IMR-90 (cell line): ENCODE measurements at regions not wholly inside any gene's neighbourhood (a gene's known extent, or its start where the extent isn't known, plus 50 kb on each side); places are given as distances from the start of the nearest gene placed in this dataset.

ENCODE experiments used
- ATAC-seq: fragments of 200-7000 bp; cut with Tn5 transposase; 2 replicates; pipeline ENCODE4 v1.9.1; 2020; ENCODE audit warnings: low read depth, mild to moderate bottlenecking, moderate library complexity
- BruUV-seq: library from RNA; stranded (reverse); fragments of 400-500 nt; replicated peaks from 2 replicates; lab custom pipeline; 2021; lab: Mats Ljungman, UMichigan
- CTCF ChIA-PET: fragments of 300-600 bp; formaldehyde crosslinking; extraction: SDS; loops from one replicate; lab custom pipeline; 2021; ENCODE audit warnings: antibody characterized with exemption; lab: Yijun Ruan, JAX
- POLR2A ChIA-PET: fragments of 300-600 bp; sonication (Branson Sonifier 250); formaldehyde crosslinking; loops from one replicate; lab custom pipeline; 2022; ENCODE audit warnings: antibody characterized with exemption; ENCODE audit not compliant: unreplicated experiment; lab: Charles Lee
- DNase-seq: peaks from one replicate; pipeline ENCODE4 v3.0.0; 2013
- H2AFZ ChIP-seq: replicated peaks from 2 replicates; pipeline ENCODE3; 2013; ENCODE audit warnings: low read length, mild to moderate bottlenecking; ENCODE audit not compliant: poor library complexity
- H2AK5ac ChIP-seq: 2 replicates; pipeline ENCODE4 v1.6.1; 2013; ENCODE audit warnings: low read depth, low read length, inconsistent platforms
- H2AK9ac ChIP-seq: replicated peaks from 2 replicates; pipeline ENCODE3; 2013; ENCODE audit warnings: mild to moderate bottlenecking, low read depth, low read length, moderate library complexity; ENCODE audit not compliant: poor library complexity
- H2BK120ac ChIP-seq: 2 replicates; pipeline ENCODE4 v1.6.1; 2013; ENCODE audit warnings: low read depth, low read length, inconsistent platforms
- H2BK15ac ChIP-seq: 3 replicates; pipeline ENCODE4 v1.6.1; 2013; ENCODE audit warnings: low read depth, low read length, inconsistent platforms
- H2BK20ac ChIP-seq: 2 replicates; pipeline ENCODE4 v1.6.1; 2013; ENCODE audit warnings: low read depth, mild to moderate bottlenecking, inconsistent platforms, low read length, moderate library complexity
- H2BK5ac ChIP-seq: 2 replicates; pipeline ENCODE4 v1.6.1; 2013; ENCODE audit warnings: mild to moderate bottlenecking, low read depth, low read length, inconsistent platforms; ENCODE audit not compliant: poor library complexity, severe bottlenecking
- H3K14ac ChIP-seq: replicated peaks from 2 replicates; pipeline ENCODE4 v1.6.1; 2013; ENCODE audit warnings: low read depth, low read length, inconsistent platforms
- H3K18ac ChIP-seq: 2 replicates; pipeline ENCODE4 v1.6.1; 2013; ENCODE audit warnings: low read depth, low read length, control low read depth
- H3K23ac ChIP-seq: 2 replicates; pipeline ENCODE4 v1.6.1; 2013; ENCODE audit warnings: low read depth, low read length, inconsistent platforms
- H3K27ac ChIP-seq: 2 replicates; pipeline ENCODE4 v1.5.1; 2013; ENCODE audit warnings: mild to moderate bottlenecking, control low read depth, low read length; ENCODE audit not compliant: insufficient read depth
- H3K27me3 ChIP-seq: 2 replicates; pipeline ENCODE4 v1.6.1; 2013; ENCODE audit warnings: low read length; ENCODE audit not compliant: control insufficient read depth, insufficient read depth
- H3K36me3 ChIP-seq: 2 replicates; pipeline ENCODE4 v1.6.1; 2013; ENCODE audit warnings: low read length, mixed read lengths; ENCODE audit not compliant: control insufficient read depth, insufficient read depth
- H3K4ac ChIP-seq: 2 replicates; pipeline ENCODE4 v1.6.1; 2013; ENCODE audit warnings: low read depth, low read length, inconsistent platforms
- H3K4me1 ChIP-seq: 2 replicates; pipeline ENCODE4 v1.6.1; 2013; ENCODE audit warnings: low read length, mixed read lengths; ENCODE audit not compliant: control insufficient read depth, insufficient read depth
- H3K4me2 ChIP-seq: 2 replicates; pipeline ENCODE4 v1.6.1; 2013; ENCODE audit warnings: low read depth, mild to moderate bottlenecking, control low read depth, low read length, moderate library complexity
- H3K4me3 ChIP-seq: 2 replicates; pipeline ENCODE4 v1.5.1; 2013; ENCODE audit warnings: low read depth, mild to moderate bottlenecking, control low read depth, low read length, moderate library complexity; ENCODE audit not compliant: insufficient read depth
- H3K56ac ChIP-seq: 2 replicates; pipeline ENCODE4 v1.6.1; 2013; ENCODE audit warnings: low read length, inconsistent platforms; ENCODE audit not compliant: insufficient read depth; ENCODE audit errors: extremely low read depth
- H3K79me1 ChIP-seq, 2 experiments: 2 replicates each; pipeline ENCODE4 v1.6.1; 2013; ENCODE audit warnings: low read length in 2 of 2, inconsistent platforms in 1 of 2, low read depth in 1 of 2
- H3K9ac ChIP-seq: 2 replicates; pipeline ENCODE4 v1.6.1; 2013; ENCODE audit warnings: low read depth, low read length, control low read depth
- H3K9me1 ChIP-seq: 2 replicates; pipeline ENCODE4 v1.6.1; 2013; ENCODE audit warnings: low read length, inconsistent platforms; ENCODE audit not compliant: insufficient read depth
- H3K9me3 ChIP-seq: 2 replicates; pipeline ENCODE4 v1.6.1; 2013; ENCODE audit warnings: low read length; ENCODE audit not compliant: control insufficient read depth, insufficient read depth
- H4K20me1 ChIP-seq: 2 replicates; pipeline ENCODE4 v1.6.1; 2013; ENCODE audit warnings: low read length, inconsistent platforms; ENCODE audit not compliant: insufficient read depth
- H4K5ac ChIP-seq: 2 replicates; pipeline ENCODE4 v1.6.1; 2013; ENCODE audit warnings: mild to moderate bottlenecking, low read depth, low read length, control low read depth
- H4K8ac ChIP-seq, 2 experiments: 2 replicates each; pipeline ENCODE4 v1.6.1; 2013; ENCODE audit warnings: low read depth in 2 of 2, low read length in 2 of 2, control low read depth in 1 of 2, inconsistent platforms in 1 of 2
- H4K91ac ChIP-seq: 2 replicates; pipeline ENCODE4 v1.6.1; 2013; ENCODE audit warnings: low read depth, low read length, inconsistent platforms; ENCODE audit not compliant: insufficient read depth
- ELK1 ChIP-seq: fragments of 150-350 bp; IDR thresholded peaks from 2 replicates; pipeline ENCODE4 v1.6.1; 2016; ENCODE audit warnings: low read depth, mild to moderate bottlenecking, low read length, moderate library complexity, borderline replicate concordance
- MXI1 ChIP-seq: IDR thresholded peaks from 2 replicates; pipeline ENCODE4 v1.6.1; 2012; ENCODE audit warnings: low read depth, mild to moderate bottlenecking, low read length, moderate library complexity, borderline replicate concordance
- RCOR1 ChIP-seq: IDR thresholded peaks from 2 replicates; pipeline ENCODE4 v1.6.1; 2012; ENCODE audit warnings: mild to moderate bottlenecking, low read length, improper control_type of control experiment; ENCODE audit not compliant: insufficient replicate concordance
- SMC3 ChIP-seq: fragments of 150-350 bp; IDR thresholded peaks from 2 replicates; pipeline ENCODE4 v1.6.1; 2016; ENCODE audit warnings: low read depth, mild to moderate bottlenecking, antibody characterized with exemption, low read length, moderate library complexity
- USF2 ChIP-seq: fragments of 150-350 bp; IDR thresholded peaks from 2 replicates; pipeline ENCODE4 v1.6.1; 2017; ENCODE audit warnings: mild to moderate bottlenecking, antibody characterized with exemption, low read length, low read depth
- WGBS, 2 experiments: methylation state at CpG; one replicate each; pipeline versions ENCODE4 v1.1.5 to v1.1.7; 2013; ENCODE audit warnings: missing lambda C conversion rate in 2 of 2; ENCODE audit not compliant: insufficient read length in 1 of 2; ENCODE audit errors: extremely low coverage in 2 of 2; 5-methylcytosine and 5-hydroxymethylcytosine counted together
- dilution Hi-C: fragments of 300-500 bp; cut with HindIII; formaldehyde crosslinking; loops from one replicate; pipeline ENCODE4 v1.14.3; 2018; ENCODE audit warnings: low sequenced_read_pairs; ENCODE audit not compliant: unreplicated experiment
- in situ Hi-C: fragments of 300-500 bp; cut with MboI; formaldehyde crosslinking; loops from 3 replicates; pipeline ENCODE4 v1.14.3; 2019; ENCODE audit warnings: low sequenced_read_pairs, inconsistent platforms, mixed read lengths
- intact Hi-C: fragments of 100-400 bp; cut with micrococcal nuclease; formaldehyde crosslinking; loops from 2 replicates; pipeline ENCODE4 v1.10.0; 2022

- H4K5ac ChIP-seq = no peak overlapping the region
- no peak for ATAC-seq
- CTCF ChIA-PET = no interaction called here
- H4K8ac ChIP-seq = no peak overlapping the region
- H3K9ac ChIP-seq = no peak overlapping the region
- no peak overlapping the region for H3K56ac ChIP-seq
- H3K27ac ChIP-seq = no peak overlapping the region
- no peak overlapping the region for H2BK120ac ChIP-seq
- TF ChIP-seq SMC3 (no peak), MXI1 (no peak), RCOR1 (no peak), USF2 (no peak), ELK1 (no peak)
- no peak overlapping the region for H3K4me3 ChIP-seq
- H3K4me2 ChIP-seq = no peak overlapping the region
- no peak overlapping the region for H3K18ac ChIP-seq
- H3K36me3 ChIP-seq = no peaks in the 10 kb centered on the region
- no peaks in the 10 kb centered on the region for H3K9me1 ChIP-seq
- H3K27me3 ChIP-seq = no peaks in the 10 kb centered on the region
- no CpG with 5 or more reads among the region's 1 CpG for WGBS, 2 experiments
- dilution Hi-C loops (no loop called here), intact Hi-C loops (no loop called here), in situ Hi-C loops (no loop called here)
- H2AK9ac ChIP-seq = no peak overlapping the region
- no peak overlapping the region for H3K14ac ChIP-seq
- DNase-seq = no peak
- no peak overlapping the region for H4K91ac ChIP-seq
- H4K20me1 ChIP-seq = no peaks in the 10 kb centered on the region
- no peak overlapping the region for H2AK5ac ChIP-seq
- no peak overlapping the region for H2AFZ ChIP-seq
- H3K79me1 ChIP-seq = no peaks in the 10 kb centered on the region
- H2BK20ac ChIP-seq = no peak overlapping the region
- H2BK5ac ChIP-seq = no peak overlapping the region
- POLR2A ChIA-PET = no interaction called here
- no peaks in the 10 kb centered on the region; the same call in 1 of the 2 replicates for H3K9me3 ChIP-seq
- H3K4ac ChIP-seq = no peak overlapping the region
- no peaks in the 10 kb centered on the region for H3K4me1 ChIP-seq
- H3K23ac ChIP-seq = no peak overlapping the region
- BruUV-seq = no TSS peak
- H2BK15ac ChIP-seq = no peak overlapping the region
Observed at GRCh38 chr14:84782902-84783301, 747.0 kb upstream of the FLRT2 start.
